ENCODE measurements at regions not wholly inside any gene's neighbourhood (a gene's known extent, or its start where the extent isn't known, plus 50 kb on each side); places are given as distances from the start of the nearest gene placed in this dataset.

DNA sequence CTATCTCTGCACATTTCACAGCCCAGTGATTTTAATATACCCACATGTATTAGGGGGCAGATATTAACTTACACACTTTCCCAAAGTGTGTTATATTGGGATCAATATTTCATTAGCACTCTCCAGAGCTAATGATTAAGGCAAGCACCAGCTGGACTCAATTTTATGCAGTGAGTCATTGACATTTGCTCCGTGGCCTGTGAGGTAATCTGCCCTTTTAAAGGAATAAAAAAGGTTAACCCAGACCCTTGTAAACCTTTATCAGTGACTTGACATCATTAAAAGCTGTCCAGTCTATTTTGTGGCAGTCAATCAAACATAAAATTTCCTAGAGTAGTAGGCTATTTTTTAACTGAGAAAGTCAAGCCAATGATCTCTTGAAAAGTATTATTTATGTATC lies 1870.4 kb upstream of the CELF4 start:
- Histone ChIP-seq H2AK5ac (ENCODE audit: low read depth, low read length) (no peak overlapping the region), H2AFZ (ENCODE audit: low read length) (no peak overlapping the region), H4K20me1 (replicated peaks in 1 of 2; ENCODE audit: control insufficient read depth in 1 of 2, insufficient read depth in 2 of 2, low read length in 2 of 2) (no peaks in the 10 kb centered on the region), H2BK120ac (replicated peaks; ENCODE audit: low read depth, low read length) (no peak overlapping the region), H3K23ac (ENCODE audit: insufficient read length) (no peak overlapping the region), H3K18ac (ENCODE audit: extremely low read depth, low read length) (no peak overlapping the region), H3K27me3 (replicated peaks in 1 of 4; ENCODE audit: control insufficient read depth in 3 of 4, extremely low read depth in 1 of 4, insufficient read depth in 3 of 4, low read length in 3 of 4) (no peaks in the 10 kb centered on the region), H2BK15ac (ENCODE audit: low read length) (no peak overlapping the region), H3K79me2 (ENCODE audit: control insufficient read depth in 1 of 2, insufficient read depth in 2 of 2, low read length in 2 of 2) (no peaks in the 10 kb centered on the region), H3K4me3 (ENCODE audit: extremely low read depth in 1 of 4, insufficient read depth in 2 of 4, low read depth in 3 of 4, low read length in 4 of 4) (no peak overlapping the region), H3K4me1 (replicated peaks in 1 of 4; ENCODE audit: control insufficient read depth in 3 of 4, insufficient read depth in 4 of 4, low read length in 3 of 4) (no peaks in the 10 kb centered on the region), H3K36me3 (ENCODE audit: control insufficient read depth in 2 of 4, insufficient read depth in 4 of 4, low read length in 3 of 4) (no peaks in the 10 kb centered on the region), H4K8ac (ENCODE audit: extremely low read depth, insufficient read depth, low read length) (no peak overlapping the region), H3K79me1 (ENCODE audit: low read depth, low read length) (no peaks in the 10 kb centered on the region), H4K91ac (replicated peaks; ENCODE audit: insufficient read length, low read length) (no peak overlapping the region), H2BK20ac (ENCODE audit: low read length) (no peak overlapping the region), H3K9ac (replicated peaks in 1 of 4; ENCODE audit: extremely low read depth in 1 of 4, low read depth in 3 of 4, low read length in 3 of 4) (no peak overlapping the region), H3K4me2 (ENCODE audit: insufficient read depth in 1 of 2, low read depth in 2 of 2, low read length in 2 of 2) (no peak overlapping the region), H4K5ac (ENCODE audit: insufficient read length, low read depth, low read length) (no peak overlapping the region), H3K4ac (replicated peaks; ENCODE audit: insufficient read length, low read depth, low read length) (no peak overlapping the region), H3K23me2 (ENCODE audit: low read depth, low read length) (no peaks in the 10 kb centered on the region), H2BK5ac (ENCODE audit: low read depth, low read length) (no peak overlapping the region), H3K14ac (ENCODE audit: insufficient read length) (no peak overlapping the region), H3K27ac (ENCODE audit: low read depth, low read length) (no peak overlapping the region), H3K9me3 (ENCODE audit: insufficient read depth in 2 of 2, low read depth in 1 of 2, low read length in 1 of 2) (0 out of 4 replicates have a peak, but pooled peaks cover 0 to 3% of the 10 kb centered on the region in 2 experiments), H2BK12ac (ENCODE audit: low read depth, low read length) (no peak overlapping the region), H3K56ac (replicated peaks; ENCODE audit: insufficient read length, low read depth, low read length) (no peak overlapping the region)
- POLR2A ChIA-PET (ENCODE audit: partially characterized antibody) = no interaction called here
- WGBS, 2 experiments (ENCODE audit: extremely low coverage in 1 of 2, insufficient coverage in 1 of 2, insufficient read length in 1 of 2, insufficient replicate concordance in 2 of 2, low coverage in 1 of 2, low lambda C conversion rate in 2 of 2, missing lambda C conversion rate in 1 of 2) = 100% methylated on average over 1 of the region's 1 CpG; no CpG with 5 or more reads in 1 of the 2 experiments
- DNase-seq (ENCODE audit: low read depth in 1 of 2, low spot score in 2 of 2) = no peak
- FAIRE-seq = no peak
- CTCF ChIA-PET (ENCODE audit: partially characterized antibody) = no interaction called here
- TF ChIP-seq JUND (IDR thresholded peaks at IDR 0.05; ENCODE audit: low read length) = no peak
- no peak for TF ChIP-seq PHF8 (conservative IDR thresholded peaks at IDR 0.05; ENCODE audit: low read depth, low read length)
- TF ChIP-seq EP300 (IDR thresholded peaks at IDR 0.05; ENCODE audit: borderline replicate concordance in 1 of 2, low read depth in 2 of 2, low read length in 2 of 2) = no peak
- TF ChIP-seq BACH1 (IDR thresholded peaks at IDR 0.05; ENCODE audit: low read length) = no peak
- TF ChIP-seq, protein P1, sequence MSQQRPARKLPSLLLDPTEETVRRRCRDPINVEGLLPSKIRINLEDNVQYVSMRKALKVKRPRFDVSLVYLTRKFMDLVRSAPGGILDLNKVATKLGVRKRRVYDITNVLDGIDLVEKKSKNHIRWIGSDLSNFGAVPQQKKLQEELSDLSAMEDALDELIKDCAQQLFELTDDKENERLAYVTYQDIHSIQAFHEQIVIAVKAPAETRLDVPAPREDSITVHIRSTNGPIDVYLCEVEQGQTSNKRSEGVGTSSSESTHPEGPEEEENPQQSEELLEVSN (IDR thresholded peaks at IDR 0.05) = no peak
- TF ChIP-seq SIN3A (conservative IDR thresholded peaks at IDR 0.05 in 1 of 2, IDR thresholded peaks at IDR 0.05 in 1 of 2; ENCODE audit: low read depth in 1 of 2, low read length in 2 of 2) = no peak
- TF ChIP-seq POLR2AphosphoS5 (IDR thresholded peaks at IDR 0.05; ENCODE audit: low read depth, low read length) = no peak
- no peak for TF ChIP-seq BRCA1 (IDR thresholded peaks at IDR 0.05; ENCODE audit: low read depth, low read length)
- TF ChIP-seq HDAC2 (IDR thresholded peaks at IDR 0.05; ENCODE audit: borderline replicate concordance in 1 of 2, low read depth in 2 of 2, low read length in 2 of 2) = no peak
- no peak for TF ChIP-seq SIX5 (IDR thresholded peaks at IDR 0.05; ENCODE audit: low read depth, low read length)
- no peak for TF ChIP-seq EGR1 (IDR thresholded peaks at IDR 0.05; ENCODE audit: borderline replicate concordance, low read depth, low read length)
- TF ChIP-seq CHD1 (IDR thresholded peaks at IDR 0.05; ENCODE audit: low read depth, low read length) = no peak
- no peak for TF ChIP-seq SIRT6 (IDR thresholded peaks at IDR 0.05; ENCODE audit: low read length)
- no peak for TF ChIP-seq HDAC6 (IDR thresholded peaks at IDR 0.05; ENCODE audit: low read depth, low read length)
- TF ChIP-seq RXRA (IDR thresholded peaks at IDR 0.05; ENCODE audit: insufficient read depth, low read depth, low read length) = no peak

Measured in H1 (cell line).